Natural killer cell (primary cell): ENCODE measurements at regions not wholly inside any gene's neighbourhood (a gene's known extent, or its start where the extent isn't known, plus 50 kb on each side); places are given as distances from the start of the nearest gene placed in this dataset.

Experiments used
- ATAC-seq, 3 donors: fragments of 150-1000 bp in 2 of 3; fragments of 200-7000 bp in 1 of 3; cut with Tn5 transposase; 1 replicate in 1 of 3; 2 replicates in 2 of 3; pipeline ENCODE4 v1.10.0; 2021; ENCODE audit warnings: mild to moderate bottlenecking in 2 of 3, moderate library complexity in 2 of 3
- DNase-seq, 2 donors: peaks; one replicate each; pipeline versions ENCODE4 v3.0.0 to v3.0.0-alpha.2; 2013 to 2021; ENCODE audit warnings: mixed read lengths in 1 of 2
- H3K27ac ChIP-seq: one replicate; pipeline ENCODE4 v1.5.1; 2013; ENCODE audit warnings: mild to moderate bottlenecking, low read length
- H3K27me3 ChIP-seq: one replicate; pipeline ENCODE4 v1.6.1; 2013; ENCODE audit warnings: low read length; ENCODE audit not compliant: control insufficient read depth, insufficient read depth
- H3K36me3 ChIP-seq: one replicate; pipeline ENCODE4 v1.6.1; 2013; ENCODE audit warnings: low read length; ENCODE audit not compliant: control insufficient read depth, insufficient read depth
- H3K4me1 ChIP-seq: one replicate; pipeline ENCODE4 v1.6.1; 2013; ENCODE audit warnings: low read length; ENCODE audit not compliant: control insufficient read depth, insufficient read depth
- H3K4me3 ChIP-seq: one replicate; pipeline ENCODE4 v1.5.1; 2013; ENCODE audit warnings: low read length
- H3K9me3 ChIP-seq: one replicate; pipeline ENCODE4 v1.6.1; 2013; ENCODE audit warnings: low read length; ENCODE audit not compliant: control insufficient read depth, insufficient read depth
- H3K27ac Mint-ChIP-seq, 2 donors: one replicate each; pipeline ENCODE4 v1.8.0; 2022; ENCODE audit warnings: mild to moderate bottlenecking in 2 of 2, mixed read lengths in 2 of 2, moderate library complexity in 1 of 2
- H3K27me3 Mint-ChIP-seq, 2 donors: one replicate each; pipeline ENCODE4 v1.8.0; 2022; ENCODE audit warnings: low read depth in 2 of 2, mixed read lengths in 2 of 2
- H3K36me3 Mint-ChIP-seq: one replicate; pipeline ENCODE4 v1.8.0; 2022; ENCODE audit warnings: mixed read lengths
- H3K4me1 Mint-ChIP-seq, 2 donors: one replicate each; pipeline ENCODE4 v1.8.0; 2022; ENCODE audit warnings: mixed read lengths in 2 of 2
- H3K4me3 Mint-ChIP-seq: one replicate; pipeline ENCODE4 v1.8.0; 2022; ENCODE audit warnings: mild to moderate bottlenecking, moderate library complexity, mixed read lengths
- H3K9me3 Mint-ChIP-seq, 2 donors: one replicate each; pipeline ENCODE4 v1.8.0; 2022; ENCODE audit warnings: mixed read lengths in 2 of 2
- CTCF ChIP-seq: fragments of 200-600 bp; IDR thresholded peaks from one replicate; pipeline ENCODE4 v1.8.0; 2022; ENCODE audit warnings: antibody characterized with exemption
- WGBS: methylation state at CpG from one replicate; pipeline ENCODE4 v1.1.7; 2013; ENCODE audit warnings: missing lambda C conversion rate; ENCODE audit not compliant: insufficient coverage; 5-methylcytosine and 5-hydroxymethylcytosine counted together
- intact Hi-C: fragments of 100-400 bp; cut with micrococcal nuclease; formaldehyde crosslinking; loops from one replicate; pipeline ENCODE4 v1.14.2; 2022

GRCh38 chr15:25091421-25092158 is 136.8 kb downstream of the SNRPN start:
- WGBS = 89% methylated on average over 12 of the region's 12 CpGs

GRCh38 chr15:25092661-25093060 is 137.9 kb downstream of the SNRPN start:
- intact Hi-C loops = no loop called here
- no peak overlapping the region for H3K27ac ChIP-seq
- Mint-ChIP-seq H3K27ac (no peak overlapping the region), H3K27me3 (no peaks in the 10 kb centered on the region), H3K4me3 (no peak overlapping the region), H3K36me3 (peaks cover 66% of the 10 kb centered on the region), H3K9me3 (peaks cover 7 to 22% of the 10 kb centered on the region in 2 donors), H3K4me1 (peaks cover 0 to 4% of the 10 kb centered on the region in 2 donors)
- DNase-seq = no peak
- H3K36me3 ChIP-seq = peaks cover 26% of the 10 kb centered on the region
- H3K27me3 ChIP-seq = no peaks in the 10 kb centered on the region
- no peak overlapping the region for H3K4me3 ChIP-seq
- 86% methylated on average over 2 of the region's 2 CpGs for WGBS
- no peak for TF ChIP-seq CTCF
- no peak for ATAC-seq
- H3K4me1 ChIP-seq = no peaks in the 10 kb centered on the region
- peaks cover 81% of the 10 kb centered on the region for H3K9me3 ChIP-seq

More at GRCh38 chr15:25091421-25092158, 136.8 kb downstream of the SNRPN start:
- no peak overlapping the region for H3K27ac ChIP-seq
- ATAC-seq = no peak
- Mint-ChIP-seq H3K9me3 (peaks cover 6 to 19% of the 10 kb centered on the region in 2 donors), H3K27ac (no peak overlapping the region), H3K36me3 (peaks cover 56% of the 10 kb centered on the region), H3K4me3 (no peak overlapping the region), H3K27me3 (no peaks in the 10 kb centered on the region), H3K4me1 (peaks cover 0 to 4% of the 10 kb centered on the region in 2 donors)
- peaks cover 84% of the 10 kb centered on the region for H3K9me3 ChIP-seq
- H3K36me3 ChIP-seq = peaks cover 27% of the 10 kb centered on the region
- H3K4me3 ChIP-seq = no peak overlapping the region
- intact Hi-C loops = no loop called here
- no peaks in the 10 kb centered on the region for H3K27me3 ChIP-seq
- no peaks in the 10 kb centered on the region for H3K4me1 ChIP-seq
- TF ChIP-seq CTCF = no peak
- DNase-seq = no peak

GRCh38 chr15:25093455-25094029 is 138.8 kb downstream of the SNRPN start:
- H3K4me3 ChIP-seq = no peak overlapping the region
- H3K27ac ChIP-seq = no peak overlapping the region
- Mint-ChIP-seq H3K9me3 (peaks cover 7 to 22% of the 10 kb centered on the region in 2 donors), H3K27me3 (no peaks in the 10 kb centered on the region), H3K27ac (no peak overlapping the region), H3K4me3 (no peak overlapping the region), H3K4me1 (peaks cover 0 to 4% of the 10 kb centered on the region in 2 donors), H3K36me3 (peaks cover 67% of the 10 kb centered on the region)
- no peak for DNase-seq
- no peak for TF ChIP-seq CTCF
- 87% methylated on average over 3 of the region's 4 CpGs for WGBS
- no peaks in the 10 kb centered on the region for H3K27me3 ChIP-seq
- H3K4me1 ChIP-seq = no peaks in the 10 kb centered on the region
- peaks cover 24% of the 10 kb centered on the region for H3K36me3 ChIP-seq
- intact Hi-C loops = no loop called here
- H3K9me3 ChIP-seq = peaks cover 75% of the 10 kb centered on the region
- no peak for ATAC-seq
